Left ventricle myocardium superior (tissue), 1 donor: ENCODE measurements at regions not wholly inside any gene's neighbourhood (a gene's known extent, or its start where the extent isn't known, plus 50 kb on each side); places are given as distances from the start of the nearest gene placed in this dataset.
"Not testable (repeated sequence)": the region's sequence is repeated elsewhere in the genome, so short reads cannot be mapped to it uniquely, and the experiment has no call there.

Experiments used
- ATAC-seq: fragments of 200-7000 bp; cut with Tn5 transposase; one replicate; pipeline ENCODE4 v1.9.1; 2020; ENCODE audit warnings: mild to moderate bottlenecking, moderate library complexity
- DNase-seq: peaks from one replicate; pipeline ENCODE4 v3.0.0-alpha.2; 2020
- intact Hi-C: fragments of 100-400 bp; cut with micrococcal nuclease; formaldehyde crosslinking; loops from one replicate; pipeline ENCODE4 v1.11.0; 2022
- donor health status: DM: no; HTN: yes; CAD: no; lungs with severe emphysema.

DNA sequence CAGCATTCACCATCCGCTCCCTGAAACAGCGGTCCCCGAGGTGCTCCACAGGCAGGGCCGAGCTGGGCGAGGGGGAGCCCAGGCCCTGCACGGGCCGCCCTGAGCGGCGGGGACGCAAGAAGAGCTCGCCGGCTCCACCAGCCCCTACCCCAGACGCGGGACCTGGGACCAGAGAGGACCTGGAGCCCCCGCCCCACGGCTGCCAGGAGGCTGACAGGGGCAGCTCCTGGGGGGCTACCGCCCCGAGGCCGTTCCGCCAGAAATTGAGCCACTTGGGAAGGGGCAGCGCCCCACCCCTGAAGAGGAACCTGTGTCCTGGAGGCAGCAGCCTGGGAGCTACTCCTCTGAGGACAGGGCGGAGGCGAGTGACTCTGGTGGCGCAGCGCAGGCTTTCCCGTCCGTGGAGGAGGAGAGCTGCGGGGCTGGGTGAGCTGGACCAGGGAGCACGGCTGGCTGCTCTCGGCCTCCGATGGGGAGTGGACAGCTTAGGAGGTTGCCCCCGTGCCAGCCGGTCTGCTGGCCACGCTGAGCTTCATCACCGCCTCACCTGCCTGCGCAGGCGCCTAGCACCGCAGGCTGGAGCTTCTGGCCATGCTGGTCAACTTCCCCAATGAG, 529.1 kb upstream of the DEFB115 start:
- DNase-seq, ATAC-seq, intact Hi-C loops: not testable (repeated sequence)
